Skin of body (tissue), 1 donor: ENCODE measurements at regions not wholly inside any gene's neighbourhood (a gene's known extent, or its start where the extent isn't known, plus 50 kb on each side); places are given as distances from the start of the nearest gene placed in this dataset.

ENCODE experiments used
- DNase-seq: peaks from one replicate; lab custom pipeline; 2025; lab: John Stamatoyannopoulos, UW

DNA sequence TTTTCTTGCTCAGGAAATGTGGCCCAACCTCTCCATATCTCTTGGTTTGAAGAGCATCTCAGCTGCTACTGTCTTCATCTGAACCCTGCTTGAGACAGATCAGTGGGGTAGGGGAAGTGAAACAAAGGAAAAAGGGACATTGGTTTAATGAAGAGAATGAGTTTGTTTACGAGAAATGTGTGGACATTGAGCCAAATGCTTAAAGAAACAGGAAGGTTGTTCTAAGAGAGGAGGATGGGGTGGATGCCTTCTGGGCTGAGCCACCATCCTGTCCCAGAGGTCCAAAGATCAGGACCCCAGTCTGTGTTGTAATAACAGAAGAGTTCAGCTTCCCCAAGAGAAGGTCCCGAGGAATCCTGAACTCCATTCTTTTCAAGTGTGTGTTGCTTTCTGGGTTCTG, 369.7 kb downstream of the INSC start:
- no peak for DNase-seq

DNA sequence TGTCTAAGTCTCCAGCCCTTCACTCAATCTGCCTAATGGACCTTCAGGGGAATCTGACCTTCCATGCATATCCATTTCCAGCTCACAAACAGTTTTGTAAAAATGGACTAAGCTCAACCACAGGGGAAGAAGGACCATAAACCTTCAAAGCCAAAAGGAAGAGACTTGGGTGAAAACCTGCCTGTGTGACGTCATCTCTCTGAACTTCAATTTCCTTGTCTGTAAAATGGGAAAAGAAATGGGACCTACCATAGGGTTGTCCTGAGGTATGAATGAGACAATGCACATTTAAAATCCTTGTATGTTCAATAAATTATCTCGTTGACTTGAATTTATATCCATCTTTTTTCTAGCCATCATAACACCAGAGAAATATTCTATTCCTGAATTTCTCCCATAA, 370.7 kb downstream of the INSC start:
- no peak for DNase-seq

DNA sequence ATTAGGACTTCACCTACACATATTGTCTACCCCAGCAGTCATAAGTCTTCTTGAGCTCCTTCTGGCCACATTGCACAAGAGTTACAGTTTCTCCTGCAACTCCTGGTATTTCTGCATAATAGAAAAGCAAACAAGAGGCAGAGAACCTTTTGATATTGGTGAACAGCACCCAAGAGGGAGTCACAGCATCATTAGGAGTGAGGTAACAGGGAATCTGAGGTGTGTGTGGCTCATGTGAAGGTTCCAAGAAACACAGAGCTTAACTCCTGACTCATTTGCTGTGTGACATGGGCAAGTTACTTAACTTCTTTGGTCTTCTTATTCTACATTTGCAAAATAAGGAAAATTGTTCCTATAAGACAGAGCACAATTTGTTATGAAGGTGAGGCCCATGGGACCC, 374.6 kb downstream of the INSC start:
- DNase-seq, result no peak

DNA sequence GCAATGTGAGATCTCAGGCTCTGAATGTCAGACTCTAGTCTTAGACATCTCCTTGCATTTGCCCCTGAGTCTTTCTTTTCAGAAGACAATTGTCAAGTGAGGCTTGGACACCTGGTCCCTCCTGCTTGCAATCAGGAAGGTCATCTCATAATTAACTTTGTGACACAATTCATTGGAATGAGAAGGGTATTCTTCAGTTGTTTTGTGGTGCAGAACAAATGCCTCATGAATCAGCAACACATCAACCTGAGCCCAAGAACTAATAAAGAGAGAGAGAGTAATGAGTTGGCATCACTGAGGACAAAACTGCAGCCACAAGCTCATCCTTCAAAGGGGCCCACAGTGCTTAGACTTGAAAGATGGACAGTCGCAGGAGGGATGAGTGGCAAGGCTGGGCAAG, 375.8 kb downstream of the INSC start:
- no peak for DNase-seq

DNA sequence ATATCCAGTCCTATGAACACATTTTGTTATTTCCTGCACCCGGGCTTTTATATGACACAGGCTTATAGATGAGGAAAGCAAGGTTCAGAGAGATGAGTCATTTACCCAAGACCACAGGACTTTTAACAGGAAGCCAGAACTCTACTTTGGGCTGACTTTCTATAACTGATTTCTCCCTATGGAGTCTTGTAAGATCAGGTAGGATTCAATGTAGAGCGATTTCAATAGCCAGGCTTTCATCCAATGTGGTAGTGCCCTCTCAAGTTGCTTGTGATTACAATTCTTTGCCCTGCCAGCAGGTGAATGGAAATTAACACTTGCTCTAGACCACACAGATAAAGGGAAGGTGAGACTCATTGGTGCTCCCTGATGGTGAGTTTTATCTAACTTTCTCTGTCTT, 378.3 kb downstream of the INSC start:
- DNase-seq, result no peak

DNA sequence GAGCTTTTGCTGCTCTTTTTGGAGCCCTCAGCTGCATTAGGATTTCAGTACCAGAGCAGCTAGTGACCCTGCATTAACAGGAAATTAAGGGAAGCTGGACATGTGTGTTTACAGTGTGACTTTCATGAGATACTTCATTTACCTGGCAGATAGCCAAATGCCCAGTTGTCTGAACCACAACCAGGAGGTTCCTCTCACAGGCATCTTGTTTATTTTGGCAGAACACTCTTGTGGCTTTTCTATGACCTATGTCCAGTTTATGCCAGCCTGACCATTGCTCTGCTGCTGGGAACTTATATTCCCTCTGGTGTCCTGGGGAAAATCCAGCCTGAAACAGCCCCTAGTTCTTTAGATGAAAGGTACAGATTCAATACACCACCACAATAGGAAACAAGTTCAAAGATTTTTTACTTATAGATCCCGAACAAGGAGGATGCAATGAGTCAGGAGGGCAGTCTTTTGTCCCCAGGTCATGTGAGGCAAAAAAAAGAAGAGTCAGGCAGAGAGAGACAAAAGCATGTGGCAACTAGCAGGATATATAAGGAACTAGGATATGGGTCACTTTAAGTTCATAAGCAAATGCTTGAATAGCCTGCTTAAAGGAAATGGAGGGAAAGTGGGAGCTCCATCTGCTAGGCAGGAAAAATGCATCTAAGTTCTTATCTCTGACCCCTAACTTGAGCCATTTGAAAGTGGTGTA, 379.3 kb downstream of the INSC start:
- DNase-seq, result no peak

DNA sequence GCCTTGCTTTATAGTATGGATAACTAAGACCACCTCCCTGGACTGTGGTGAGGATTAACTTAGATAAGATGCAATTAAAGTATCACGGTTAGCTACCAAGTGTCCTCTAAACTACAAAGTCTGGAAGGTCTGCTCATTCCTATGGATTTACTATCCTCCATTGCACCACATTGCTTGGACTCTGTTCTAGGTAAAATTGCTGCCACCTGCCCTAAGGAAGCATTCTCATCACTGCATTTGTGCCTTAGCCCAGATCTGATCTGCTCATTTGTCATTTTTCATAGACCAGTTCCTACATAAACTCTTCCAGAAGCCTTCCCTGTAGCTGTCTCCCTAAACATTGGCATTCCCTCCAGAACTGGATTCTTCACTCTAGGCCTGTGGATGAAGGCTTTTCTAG, 380.0 kb downstream of the INSC start:
- no peak for DNase-seq

DNA sequence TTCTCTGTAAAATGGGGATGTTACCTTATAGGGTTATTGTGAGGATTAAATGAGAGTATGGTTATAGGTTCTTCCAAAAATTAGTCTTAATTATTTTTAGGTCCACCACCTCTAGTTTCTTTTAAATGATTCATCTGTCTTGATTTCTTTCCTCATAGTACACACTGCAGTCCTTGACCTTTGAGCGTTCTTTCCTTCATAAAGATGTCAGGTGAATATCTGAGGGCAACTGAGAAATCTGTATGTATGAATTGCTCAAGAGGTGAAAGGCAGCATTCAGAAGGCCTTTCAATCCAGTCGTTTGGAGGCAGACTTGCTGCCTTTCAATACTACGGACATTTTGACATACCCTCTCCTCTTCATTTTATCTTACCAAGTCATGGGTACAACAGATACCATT, 380.7 kb downstream of the INSC start:
- DNase-seq, result no peak

DNA sequence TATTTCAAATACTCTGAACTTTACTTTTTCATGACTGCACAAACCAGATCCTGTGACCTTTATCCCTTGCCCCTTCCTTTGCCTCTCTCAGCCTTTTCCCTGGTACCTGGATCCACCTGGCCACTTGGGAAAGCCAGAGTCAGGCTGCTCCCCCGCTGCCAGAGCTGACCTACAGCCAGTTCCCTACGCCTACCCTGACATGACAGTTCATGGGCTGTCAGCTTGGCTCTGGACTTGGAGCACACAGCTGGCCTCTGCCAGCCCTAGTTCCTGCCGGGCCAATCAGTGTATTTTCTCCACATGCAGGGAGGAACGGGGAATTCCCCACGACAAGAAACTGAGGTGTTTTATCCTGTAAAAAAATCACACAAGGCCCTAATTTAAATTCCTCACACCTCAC, 382.6 kb downstream of the INSC start:
- DNase-seq, result no peak

DNA sequence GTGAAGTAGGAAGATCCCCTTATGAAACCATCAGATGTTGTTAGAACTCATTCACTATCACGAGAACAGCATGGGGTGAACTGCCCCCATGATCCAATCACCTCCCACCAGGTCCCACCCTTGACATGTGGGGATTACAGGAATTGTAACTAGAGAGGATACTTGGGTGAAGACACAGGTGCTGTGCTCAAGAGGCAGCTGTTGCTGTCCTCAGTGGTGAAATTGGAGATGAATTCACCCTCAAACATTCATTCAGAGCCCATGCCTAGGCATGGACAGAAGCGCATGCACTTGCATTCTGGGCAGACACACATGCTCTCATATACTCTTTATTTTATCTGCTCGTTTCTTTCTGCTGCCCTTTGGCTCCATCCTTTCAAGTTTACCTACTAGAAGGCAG, 385.0 kb downstream of the INSC start:
- DNase-seq, result no peak

DNA sequence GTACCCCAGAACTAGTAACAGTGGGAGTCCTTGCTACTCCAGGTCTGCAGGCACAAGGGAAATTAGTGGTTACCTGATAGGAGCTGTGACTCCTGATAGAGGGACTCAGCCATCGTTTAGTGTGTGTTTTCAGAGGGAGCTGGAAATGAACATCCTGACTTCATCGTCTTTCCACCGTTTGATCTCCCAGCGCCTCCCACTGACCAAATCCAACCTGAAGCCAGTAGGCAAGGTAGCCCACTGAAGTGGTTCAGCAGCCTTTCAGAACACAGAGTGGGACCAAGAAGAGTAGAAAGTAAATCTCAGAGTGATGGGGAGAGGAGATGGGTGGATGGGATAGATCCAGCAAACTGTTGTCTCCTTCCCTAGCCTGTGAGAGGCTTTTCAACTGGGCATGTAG, 385.9 kb downstream of the INSC start:
- no peak for DNase-seq

DNA sequence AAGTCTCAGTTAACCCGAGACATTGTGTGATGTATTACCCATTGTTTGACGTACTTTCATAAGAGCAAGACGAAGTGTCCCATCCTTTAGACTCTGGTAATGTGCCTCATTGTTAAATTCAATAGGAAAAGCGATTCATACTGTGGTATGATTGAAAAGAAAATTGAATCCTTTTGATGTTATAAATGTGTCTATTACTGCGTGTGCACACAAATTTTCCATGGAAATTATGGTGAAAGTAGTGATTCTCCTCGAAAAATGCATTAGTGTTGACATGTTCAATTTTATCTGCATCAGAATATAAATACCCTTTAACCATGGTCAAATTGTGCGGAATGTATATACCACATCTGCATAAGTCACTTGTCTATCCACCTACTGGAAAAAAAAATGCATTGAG, 386.8 kb downstream of the INSC start:
- DNase-seq, result no peak

DNA sequence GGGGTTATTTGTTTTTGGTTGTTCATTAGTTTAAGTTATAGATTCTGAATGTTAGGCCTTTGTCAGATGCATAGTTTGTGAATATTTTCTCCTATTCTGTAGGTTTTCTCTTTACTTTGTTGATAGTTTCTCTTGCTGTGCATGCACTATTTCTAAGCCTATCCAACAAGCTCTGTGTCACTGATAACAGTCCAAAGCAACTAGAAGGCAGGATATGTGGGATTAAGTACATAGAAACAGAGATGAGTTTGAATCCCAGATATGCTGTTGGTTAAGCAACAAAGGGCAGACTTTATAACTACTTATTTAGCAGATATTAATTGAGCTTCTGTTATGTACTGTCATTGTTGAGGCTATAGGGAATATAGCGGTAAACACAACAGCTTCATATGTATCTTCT, 390.4 kb downstream of the INSC start:
- DNase-seq, result no peak

DNA sequence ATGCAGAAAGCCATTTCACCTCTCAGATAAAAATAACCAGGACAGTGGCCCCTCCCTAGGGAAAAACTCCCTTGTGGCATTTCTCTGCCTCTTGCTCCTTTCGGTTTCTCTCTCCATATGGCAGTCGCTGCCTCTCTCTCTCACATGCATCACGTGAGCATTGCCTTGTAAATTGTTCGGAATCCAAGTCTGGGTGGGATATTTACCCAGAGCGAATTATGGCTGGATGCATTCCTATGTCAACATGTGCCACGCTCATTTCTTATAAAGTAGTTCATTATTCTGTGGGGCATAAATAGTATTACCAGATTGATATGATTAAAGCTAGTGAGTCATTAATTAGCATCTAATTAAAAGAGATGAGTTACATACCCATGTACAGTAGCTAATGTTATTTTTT, 392.9 kb downstream of the INSC start:
- DNase-seq, result peak; percentile 20

DNA sequence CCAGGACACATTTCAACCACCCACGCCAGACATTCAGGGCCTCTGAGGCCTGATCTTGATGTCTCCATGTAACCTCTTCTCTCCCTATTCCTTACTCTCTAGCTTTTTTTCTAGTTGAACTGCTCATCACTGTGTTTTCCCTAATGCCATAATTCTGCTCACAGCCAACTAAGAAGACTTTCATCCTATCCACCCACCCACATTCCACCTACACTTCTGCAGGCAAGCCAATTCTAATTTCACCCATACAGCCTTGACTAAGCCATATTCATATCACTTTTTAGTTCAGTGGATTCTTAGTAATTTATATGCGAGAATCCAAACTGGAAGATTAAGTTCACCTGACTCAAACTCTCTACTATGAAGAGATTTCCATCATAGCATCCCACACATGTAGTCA, 394.4 kb downstream of the INSC start:
- no peak for DNase-seq

DNA sequence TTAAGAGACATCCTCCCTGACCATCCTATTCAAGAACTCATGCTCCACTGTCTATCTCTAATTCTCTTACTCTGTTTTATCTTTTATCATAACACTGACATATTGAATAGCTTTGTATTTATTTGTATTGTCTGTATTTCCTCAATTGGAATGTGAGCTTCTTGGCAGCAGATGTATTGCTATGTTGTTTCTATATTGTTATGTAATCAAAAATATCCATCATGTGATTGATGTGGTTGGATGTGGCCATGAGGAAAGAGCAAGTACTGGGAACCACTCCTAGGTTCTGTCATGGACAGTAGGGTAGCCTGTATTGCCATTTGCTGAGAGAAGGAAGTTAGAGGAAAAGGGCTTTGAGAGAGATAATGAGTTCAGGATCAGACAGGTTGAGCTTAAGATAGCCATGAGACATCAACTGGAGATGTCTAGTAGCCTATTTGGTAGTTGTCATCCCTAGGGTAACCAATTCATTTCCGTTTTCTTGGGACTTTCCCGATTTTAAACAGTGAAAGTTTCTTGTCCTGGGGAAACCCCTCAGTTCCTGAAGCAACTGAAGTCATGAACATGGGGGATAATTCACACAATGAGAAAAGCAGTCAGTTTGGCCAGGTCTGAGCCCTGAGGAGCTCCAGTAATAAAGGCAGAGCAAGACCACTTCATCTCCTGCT, 404.5 kb downstream of the INSC start:
- no peak for DNase-seq

DNA sequence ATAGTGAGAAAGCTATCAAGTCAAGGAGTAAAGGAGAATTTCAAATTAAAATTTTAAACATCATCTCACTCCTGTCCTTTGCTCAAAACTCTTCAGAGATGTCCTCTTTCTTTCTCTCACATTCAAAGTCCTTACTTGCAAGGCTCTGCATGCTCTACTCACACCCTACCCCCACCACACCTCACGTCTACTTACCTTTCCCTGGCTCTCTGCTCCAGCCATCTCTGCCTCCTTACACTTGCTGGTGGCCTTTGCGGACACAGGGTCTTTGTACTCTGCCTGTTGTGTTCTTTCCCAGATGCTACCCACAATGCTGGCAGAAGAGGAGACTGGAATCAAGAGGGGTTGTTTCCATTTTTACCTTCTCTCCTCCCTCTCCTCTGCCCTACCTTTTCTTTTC, 405.2 kb downstream of the INSC start:
- no peak for DNase-seq

DNA sequence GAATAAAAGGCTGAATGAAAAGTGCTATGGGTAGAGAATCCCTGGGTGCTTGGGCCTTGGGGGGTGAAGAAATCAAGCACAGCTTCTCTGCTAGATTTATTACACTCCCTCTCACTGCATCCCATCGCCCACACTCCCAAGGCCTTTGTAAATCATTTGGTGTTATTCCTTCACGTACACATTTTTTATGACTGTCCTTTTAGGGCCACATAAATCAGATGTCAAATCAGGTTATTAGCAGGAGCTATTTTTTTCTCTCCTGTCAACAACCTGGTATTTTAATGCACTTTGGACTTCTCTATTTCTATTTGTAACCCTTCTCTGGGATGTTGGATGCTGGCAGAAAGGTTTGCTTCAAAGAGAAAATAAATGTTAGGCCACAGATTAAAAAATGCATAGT, 408.8 kb downstream of the INSC start:
- no peak for DNase-seq

DNA sequence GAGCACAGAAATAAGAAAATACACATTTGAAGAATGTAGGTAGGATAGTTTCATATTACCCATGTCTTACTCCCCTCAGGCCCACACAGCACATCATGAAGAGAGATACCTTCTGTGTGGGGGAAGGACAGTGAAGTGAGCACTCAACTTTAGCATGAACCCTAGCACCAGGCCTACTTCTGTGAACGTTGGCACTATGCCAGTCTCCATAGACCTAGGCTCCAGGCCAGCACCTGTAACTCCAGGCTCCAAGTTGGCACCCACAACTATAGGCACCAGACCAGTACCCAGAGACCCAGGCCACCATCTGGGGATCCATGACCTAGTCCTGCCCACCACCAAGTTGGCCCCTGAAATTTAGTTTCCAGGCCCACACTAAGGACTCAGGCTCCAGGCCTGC, 410.9 kb downstream of the INSC start:
- DNase-seq, result no peak

DNA sequence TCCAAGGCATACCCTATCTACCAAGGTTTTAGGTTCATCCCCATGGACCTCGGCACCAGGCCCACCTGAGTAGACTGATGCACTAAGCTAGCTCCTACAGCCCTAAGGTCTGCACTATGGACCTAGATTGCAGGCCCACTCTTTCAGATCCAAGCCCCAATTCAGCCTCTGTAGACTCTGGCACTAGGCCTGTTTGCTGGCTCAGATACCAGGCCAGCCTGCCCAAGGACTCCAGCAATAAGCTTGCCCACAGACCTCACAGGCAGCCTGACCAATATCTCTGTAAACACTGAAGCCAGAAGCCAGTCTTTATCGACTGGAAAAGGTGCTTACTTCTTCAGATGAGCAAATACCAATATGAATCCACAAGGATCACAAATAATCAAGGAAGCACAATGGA, 411.3 kb downstream of the INSC start:
- DNase-seq, result no peak

DNA sequence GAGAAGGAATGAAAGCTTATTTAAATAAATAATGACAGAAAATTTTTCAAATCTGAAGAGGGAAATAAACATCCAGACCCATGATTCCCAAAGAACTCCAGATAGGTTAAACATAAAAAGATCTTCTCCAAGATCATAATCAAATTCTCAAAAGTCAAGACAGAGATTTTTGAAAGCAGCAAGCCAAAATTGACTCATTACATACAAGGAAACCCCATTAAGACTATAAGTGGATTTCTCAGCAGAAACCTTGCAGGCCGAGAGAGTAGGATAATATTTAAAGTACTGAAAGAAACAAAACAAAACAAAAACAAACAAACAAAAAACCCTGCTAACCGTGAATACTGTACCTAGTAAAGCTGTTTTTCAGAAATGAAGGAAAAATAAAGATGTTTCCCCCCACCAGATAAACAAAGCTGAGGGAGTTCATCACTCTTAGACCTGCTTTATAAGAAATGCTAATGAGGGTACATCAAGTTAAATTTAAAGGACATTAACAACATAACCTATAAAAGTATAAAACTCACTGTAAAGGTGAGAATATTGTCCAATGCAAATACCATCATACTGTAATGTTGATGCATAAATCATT, 412.2 kb downstream of the INSC start:
- no peak for DNase-seq

DNA sequence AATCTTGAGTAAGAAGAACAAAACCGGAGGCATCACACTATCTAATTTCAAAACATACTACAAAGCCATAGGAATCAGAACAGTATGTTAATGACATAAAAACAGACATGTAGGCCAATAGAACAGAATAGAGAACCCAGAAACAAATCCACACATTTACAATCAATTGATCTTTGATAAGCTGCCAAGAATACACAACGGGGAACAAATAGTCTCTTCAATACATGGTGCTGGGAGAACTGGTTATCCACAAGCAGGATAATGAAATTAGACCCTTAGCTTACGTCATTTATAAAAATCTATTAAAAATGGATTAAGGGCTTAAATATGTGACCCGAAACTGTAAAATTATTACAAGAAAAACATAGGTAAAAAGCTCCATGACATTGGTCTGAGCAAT, 417.7 kb downstream of the INSC start:
- no peak for DNase-seq

DNA sequence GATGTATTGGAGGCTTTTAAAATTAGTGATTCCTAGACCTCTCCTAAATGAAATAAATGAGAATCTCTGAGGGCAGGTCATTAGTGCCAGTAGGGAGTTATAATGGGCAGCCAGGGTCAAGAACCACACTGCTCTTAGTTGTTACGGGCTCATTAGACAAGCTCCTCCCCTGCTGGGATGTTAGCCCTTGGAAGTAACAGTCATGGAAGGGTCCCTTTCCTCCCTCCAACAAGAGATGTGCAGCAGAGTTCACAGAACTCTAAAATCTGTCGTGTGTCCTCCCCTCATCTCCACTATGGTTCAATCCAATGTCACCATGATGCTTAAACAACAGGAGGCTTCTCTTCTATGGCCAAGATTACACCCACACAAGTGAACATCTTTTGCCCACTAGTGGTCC, 419.5 kb downstream of the INSC start:
- no peak for DNase-seq
